ENCODE measurements at regions not wholly inside any gene's neighbourhood (a gene's known extent, or its start where the extent isn't known, plus 50 kb on each side); places are given as distances from the start of the nearest gene placed in this dataset.

- TF ChIP-seq CTCF (IDR thresholded peaks at IDR 0.05) (no peak), POLR2A (IDR thresholded peaks at IDR 0.05) (no peak), EP300 (IDR thresholded peaks at IDR 0.05) (no peak)
These were observed 501.3 kb downstream of the NUF2 start for GRCh38 chr1:163823017-163823416.
